GM21367 (cell line): ENCODE measurements at regions not wholly inside any gene's neighbourhood (a gene's known extent, or its start where the extent isn't known, plus 50 kb on each side); places are given as distances from the start of the nearest gene placed in this dataset.
"Not testable (repeated sequence)": the region's sequence is repeated elsewhere in the genome, so short reads cannot be mapped to it uniquely, and the experiment has no call there.

Source experiments
- ATAC-seq: cut with Tn5 transposase; IDR thresholded peaks from one replicate; pipeline ENCODE4 v1.9.1; 2021; ENCODE audit not compliant: unreplicated experiment

DNA sequence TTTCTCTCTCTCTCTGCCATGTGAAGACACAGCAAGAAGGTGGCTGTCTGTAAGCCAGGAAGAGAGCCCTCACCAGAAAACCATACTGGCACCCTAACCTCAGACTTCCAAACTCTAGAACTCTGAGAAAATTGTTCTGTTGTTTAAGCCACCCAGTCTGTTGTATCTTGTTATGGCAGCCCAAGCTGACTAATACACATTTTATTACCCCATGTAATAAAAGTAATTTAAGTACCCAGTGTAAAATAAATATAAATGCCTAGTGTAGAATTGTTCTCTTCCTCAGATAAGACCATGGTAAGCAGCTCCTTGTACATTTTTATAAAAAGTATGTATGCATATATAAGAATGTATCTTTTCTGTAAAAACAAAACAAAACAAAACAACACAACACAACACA, 119.7 kb downstream of the DTL start:
- ATAC-seq = no peak

DNA sequence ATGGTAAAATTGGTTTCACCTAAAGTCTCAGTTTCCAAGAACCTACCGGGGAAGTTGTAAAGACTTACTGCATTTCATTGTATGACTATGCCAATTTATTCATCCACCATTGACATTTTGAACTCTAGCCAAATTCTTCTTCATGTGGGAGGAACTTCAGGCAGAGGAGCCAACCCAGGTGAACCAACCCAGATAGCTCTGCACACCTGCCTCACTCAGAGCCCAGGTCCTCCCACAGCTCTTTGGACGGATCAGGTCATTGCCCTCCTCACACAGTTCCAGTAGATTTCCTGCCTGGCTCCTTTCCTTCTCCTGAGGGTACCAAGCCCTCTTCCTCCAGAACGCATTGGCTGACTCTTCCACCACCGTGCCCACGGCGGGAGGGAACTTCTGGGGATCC, 121.7 kb downstream of the DTL start:
- ATAC-seq = no peak

GRCh38 chr1:212158912-212159796, 123.6 kb downstream of the DTL start:
- ATAC-seq = no peak

- ATAC-seq = no peak
Observed at GRCh38 chr1:212161231-212161781, 123.9 kb upstream of the PPP2R5A start.

DNA sequence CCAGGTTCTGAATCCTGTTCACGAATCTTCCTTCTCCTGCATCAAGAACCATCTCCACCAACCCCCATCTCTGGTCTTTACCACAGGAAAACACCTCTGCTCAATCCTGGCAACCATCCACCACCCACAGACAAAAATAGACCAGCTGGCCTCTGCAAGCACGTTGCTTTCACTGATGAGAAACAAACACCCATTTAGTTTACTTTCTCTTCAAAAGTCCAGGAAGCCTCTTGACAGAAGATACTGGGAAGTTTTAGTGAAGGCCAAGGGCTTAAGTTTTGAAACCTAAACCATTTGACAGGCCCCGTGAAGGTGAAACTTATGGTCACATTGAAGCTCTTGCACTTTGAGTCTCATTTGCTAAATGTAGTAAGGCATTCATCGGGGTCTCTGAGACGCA, 122.6 kb upstream of the PPP2R5A start:
- ATAC-seq = peak; percentile 54

DNA sequence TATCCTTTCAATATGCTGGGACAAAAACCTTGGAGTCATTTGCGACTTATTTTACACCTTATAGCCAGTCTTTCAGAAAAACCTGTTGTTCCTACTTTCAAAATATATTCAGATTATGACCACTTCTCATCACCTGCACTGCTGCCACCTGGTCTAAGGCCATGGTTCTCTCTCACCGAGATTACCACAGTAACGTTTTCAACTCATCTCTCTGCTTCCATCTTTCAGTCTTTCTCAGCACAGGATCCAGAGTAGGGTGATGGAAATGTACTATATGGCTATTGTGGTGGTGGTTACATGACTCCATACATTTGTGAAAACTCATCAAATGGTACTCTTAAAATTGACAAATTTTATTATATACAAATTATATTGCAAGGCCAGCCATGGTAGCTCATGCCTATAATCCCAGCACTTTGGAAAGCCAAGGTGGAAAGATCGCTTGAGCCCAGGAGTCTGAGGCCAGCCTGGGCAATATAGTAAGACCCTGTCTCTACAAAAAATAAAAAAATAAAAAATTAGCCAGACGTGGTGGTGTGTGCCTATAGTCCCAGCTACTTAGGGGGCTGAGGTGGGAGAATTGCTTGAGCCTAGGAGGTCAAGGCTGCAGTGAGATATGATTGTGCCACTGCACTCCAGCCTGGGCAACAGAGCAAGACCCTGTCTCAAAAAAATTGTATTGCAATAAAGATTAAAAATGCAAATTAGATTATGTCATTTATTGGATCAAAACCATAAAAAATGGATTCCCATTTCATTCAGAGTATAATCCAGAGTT, 120.9 kb upstream of the PPP2R5A start:
- ATAC-seq = no peak

GRCh38 chr1:212166244-212166643, 119.0 kb upstream of the PPP2R5A start:
- ATAC-seq = no peak

- ATAC-seq = no peak
Observed at GRCh38 chr1:212166644-212167043, 118.6 kb upstream of the PPP2R5A start.

DNA sequence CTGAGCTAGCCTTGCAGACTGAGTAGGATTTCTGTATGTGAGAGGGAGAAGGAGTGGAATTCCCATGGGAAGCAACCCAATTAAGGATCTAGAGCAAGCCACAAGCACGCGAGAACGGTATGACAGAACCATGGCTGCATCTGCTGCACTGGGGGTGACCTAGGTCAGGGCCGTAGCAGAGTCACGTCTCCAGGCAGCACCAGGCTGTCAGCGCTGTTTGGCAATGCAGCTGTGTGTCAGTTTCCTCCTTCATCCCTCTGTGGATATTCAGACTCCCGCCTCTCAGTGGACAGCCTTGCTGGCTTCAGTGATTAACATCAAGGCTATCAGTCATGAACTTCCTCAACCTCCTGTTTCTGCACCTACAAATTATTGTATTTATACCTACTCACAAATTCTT, 118.1 kb upstream of the PPP2R5A start:
- no peak for ATAC-seq

DNA sequence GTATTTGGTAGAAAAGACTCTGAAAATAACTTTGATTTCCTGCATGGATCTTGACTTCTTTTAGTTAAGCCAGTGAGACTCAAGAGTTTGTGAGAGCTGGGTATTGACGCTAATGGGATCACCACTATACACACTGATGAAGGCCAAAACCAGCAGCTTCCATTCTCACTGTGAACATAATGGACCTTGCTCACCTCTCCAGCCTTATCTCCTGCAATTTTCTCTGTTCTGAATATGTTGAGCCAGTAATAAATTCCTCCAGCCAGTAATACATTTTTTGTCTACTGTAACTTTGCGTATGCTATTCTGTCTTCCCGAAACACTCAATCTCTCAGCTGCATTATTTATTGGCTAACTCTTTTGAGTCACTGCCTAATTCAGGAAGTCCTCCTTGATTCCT, 111.6 kb upstream of the PPP2R5A start:
- no peak for ATAC-seq

- ATAC-seq = not testable (repeated sequence)
Observed at GRCh38 chr1:212174295-212174694, 110.9 kb upstream of the PPP2R5A start.

DNA sequence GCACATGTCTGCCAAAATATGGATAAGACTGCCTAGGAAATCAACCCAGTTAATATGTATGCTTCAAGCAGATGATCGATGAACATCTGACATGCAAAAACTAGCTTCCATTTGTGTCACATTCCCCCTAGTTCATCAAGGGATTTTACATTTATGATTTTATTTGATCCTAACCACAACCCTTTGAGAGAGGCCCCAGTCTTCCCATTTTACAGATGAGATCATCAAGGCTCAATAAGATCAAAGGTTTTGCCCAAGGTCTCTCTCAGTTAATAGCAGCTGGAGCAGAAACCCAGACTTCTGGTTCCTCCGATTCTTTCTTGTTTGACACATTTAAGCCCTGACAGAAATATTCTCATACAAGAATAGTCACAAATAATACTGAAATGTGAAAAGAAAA, 107.7 kb upstream of the PPP2R5A start:
- ATAC-seq = no peak

GRCh38 chr1:212178851-212179250, 106.4 kb upstream of the PPP2R5A start:
- ATAC-seq = no peak

DNA sequence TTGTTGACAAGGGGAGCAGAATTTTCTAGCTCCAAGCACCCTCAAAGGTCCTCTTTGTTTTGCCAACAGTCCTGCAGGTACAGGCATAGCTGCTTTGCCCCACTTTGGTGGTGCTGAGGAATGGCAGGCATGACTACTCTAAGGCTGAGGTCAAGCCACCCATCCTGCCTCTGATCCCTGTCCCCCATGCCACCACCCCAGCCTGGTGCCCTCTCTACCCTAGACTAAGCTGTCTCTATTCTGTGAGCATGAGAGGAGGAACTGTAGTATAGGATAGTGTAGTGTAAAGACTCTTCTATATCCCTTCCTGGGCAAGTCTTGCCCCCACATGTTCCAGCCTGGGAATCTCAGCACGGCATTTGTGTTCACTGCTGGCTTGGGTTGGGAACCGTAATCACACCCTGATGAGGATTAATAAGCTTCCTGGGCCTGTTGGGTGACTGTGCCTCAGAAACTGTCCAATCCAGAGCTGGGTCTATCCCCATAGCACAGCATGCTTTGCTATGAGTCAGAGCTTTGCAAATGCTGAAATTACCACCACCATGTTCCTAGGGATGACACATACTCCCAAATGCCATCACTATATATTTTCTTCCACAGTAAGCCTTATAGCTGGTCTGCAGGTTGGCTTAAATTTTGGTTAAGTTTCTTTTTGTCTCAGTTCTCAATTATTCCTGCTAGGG, 105.7 kb upstream of the PPP2R5A start:
- no peak for ATAC-seq

DNA sequence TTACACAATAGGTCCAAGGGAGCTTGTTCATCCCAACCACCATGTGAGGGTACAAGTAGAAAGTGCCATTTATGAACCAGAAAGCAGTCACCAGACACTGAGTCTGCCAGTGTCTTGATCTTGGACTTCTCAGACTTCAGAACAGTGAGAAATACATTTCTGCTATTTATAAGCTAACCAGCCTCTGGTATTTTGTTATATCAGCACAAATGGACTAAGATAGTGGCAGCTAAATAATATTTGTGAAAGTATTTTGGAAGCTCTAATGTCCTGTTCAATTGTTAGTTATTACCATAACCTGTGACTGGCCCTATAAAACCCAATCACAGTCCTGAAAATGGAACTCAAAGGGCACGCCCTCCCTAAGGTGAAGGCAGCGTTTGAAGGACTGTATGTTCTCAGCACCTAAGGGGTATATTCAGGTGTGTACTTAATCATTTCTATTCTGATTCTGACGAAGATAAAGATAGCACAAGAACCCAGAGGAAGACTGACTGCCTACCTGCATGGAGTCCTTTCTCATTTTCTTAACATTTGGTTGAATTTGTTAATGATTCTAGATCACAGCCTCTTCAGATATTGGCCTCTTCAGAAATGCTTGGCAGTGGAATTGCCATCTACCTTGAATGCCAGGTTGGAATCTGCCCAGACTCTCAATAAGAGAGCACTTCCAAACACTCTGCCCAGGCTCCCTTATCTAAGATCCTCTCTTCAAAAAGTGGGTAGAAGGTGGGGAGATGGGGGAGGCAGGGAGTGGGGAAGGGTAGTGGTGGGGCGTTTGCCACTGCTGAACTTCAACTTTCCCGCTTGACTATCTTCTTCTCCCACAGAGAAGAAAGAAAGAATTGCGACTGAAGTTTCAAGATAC, 104.0 kb upstream of the PPP2R5A start:
- ATAC-seq = no peak

GRCh38 chr1:212182171-212182570, 103.0 kb upstream of the PPP2R5A start:
- no peak for ATAC-seq

DNA sequence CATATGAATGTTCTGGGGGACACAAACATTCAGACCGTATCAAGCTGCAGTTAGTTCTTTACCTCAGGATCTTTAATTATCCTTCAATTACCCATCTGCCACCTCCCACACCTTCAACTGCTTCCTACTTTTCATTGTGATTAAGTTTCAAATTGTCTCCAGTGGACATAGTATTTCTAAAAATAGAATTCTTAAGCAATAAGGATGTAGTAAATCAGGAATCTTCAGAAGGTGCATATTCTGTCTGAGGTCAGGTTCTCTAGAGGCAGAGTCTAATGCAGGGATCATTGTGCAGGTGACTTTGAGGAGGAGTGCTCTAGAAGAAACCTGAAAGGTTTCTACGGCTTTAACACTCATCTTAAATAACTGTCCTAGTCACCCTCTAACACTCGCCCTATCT, 102.6 kb upstream of the PPP2R5A start:
- no peak for ATAC-seq

DNA sequence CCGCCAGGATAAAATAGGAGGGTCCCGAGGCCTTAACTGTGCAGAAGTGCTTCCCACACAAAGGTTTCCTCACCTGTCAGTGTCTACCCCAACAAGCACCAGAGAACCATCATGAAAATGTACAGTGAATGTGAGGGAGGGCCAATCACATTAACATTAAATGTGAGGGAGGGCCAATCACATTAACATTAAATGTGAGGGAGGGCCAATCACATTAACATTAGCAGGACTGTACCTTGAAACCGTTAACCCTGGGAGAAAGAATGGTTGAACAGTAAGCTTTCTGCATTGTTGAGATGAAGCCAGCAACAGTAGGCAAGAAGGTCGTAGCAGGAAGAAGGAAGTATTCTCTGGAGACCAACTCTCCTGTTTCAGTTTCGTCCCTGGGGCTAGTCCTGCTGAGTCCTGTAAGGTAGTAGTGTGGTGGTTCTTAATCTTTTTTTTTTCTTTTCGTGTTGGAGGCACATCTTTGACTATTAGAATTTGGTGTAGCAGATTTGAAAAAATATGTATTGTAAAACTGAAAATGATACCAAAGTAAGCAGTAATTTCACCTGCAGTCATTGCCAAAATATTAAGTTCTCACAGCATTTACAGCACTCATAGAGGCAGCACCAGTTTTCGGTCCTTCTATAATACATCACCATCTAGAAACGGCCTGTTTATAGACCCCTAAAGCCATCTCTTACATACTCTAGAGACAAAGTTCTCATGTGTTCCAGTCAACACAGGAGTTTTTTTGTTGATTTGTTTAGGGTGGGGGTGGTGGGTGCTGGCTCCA, 98.6 kb upstream of the PPP2R5A start:
- peak; percentile 93 for ATAC-seq

DNA sequence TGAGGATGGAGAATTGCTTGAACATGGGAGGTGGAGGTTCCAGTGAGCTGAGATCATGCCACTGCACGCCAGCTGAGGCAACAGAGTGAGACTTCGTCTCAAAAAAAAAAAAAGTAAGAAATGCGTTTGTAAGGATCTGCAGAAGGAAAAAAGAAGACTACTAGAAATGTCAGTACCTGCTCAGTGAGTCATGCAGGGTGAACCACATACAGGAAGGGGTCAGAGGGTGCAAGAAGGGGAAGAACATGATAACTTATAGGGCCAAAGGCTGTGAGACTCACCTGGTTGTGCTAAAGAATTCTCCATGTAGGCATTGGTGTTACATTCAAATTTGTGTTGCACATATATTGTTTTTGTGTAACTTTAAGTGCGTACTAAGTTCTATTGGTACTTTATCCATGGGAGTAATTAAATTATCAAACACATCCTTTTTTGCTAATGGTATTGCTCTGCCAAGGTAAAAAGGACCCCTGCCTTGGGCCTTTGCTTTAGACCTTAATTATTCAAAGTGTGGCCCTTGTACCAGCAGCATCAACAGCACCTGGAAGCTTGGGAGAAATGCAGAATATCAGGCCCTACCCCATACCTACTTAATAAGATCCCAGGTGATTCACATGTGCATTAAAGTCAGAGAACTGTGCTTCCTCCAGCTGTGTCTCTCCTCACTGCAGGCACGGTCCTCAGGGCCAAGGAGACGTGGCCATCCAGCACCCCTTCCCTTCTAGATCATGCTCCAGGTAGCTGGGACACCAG, 96.4 kb upstream of the PPP2R5A start:
- peak; percentile 35 for ATAC-seq
